Tibial artery (tissue), 4 donors: ENCODE measurements at regions not wholly inside any gene's neighbourhood (a gene's known extent, or its start where the extent isn't known, plus 50 kb on each side); places are given as distances from the start of the nearest gene placed in this dataset.
"Not testable (repeated sequence)": the region's sequence is repeated elsewhere in the genome, so short reads cannot be mapped to it uniquely, and the experiment has no call there.

Experiments
- DNase-seq, 2 donors: peaks; one replicate each; pipeline ENCODE4 v3.0.0-alpha.2; 2019
- H3K27ac ChIP-seq, 2 donors: fragments of 200-600 bp; sonication (generic) in 1 of 2; 1 replicate in 1 of 2; 2 replicates in 1 of 2; pipeline ENCODE4 v1.5.1; 2018 to 2019; ENCODE audit warnings: mild to moderate bottlenecking in 1 of 2
- H3K27me3 ChIP-seq, 2 donors: fragments of 200-600 bp; sonication (generic) in 1 of 2; one replicate each; pipeline versions ENCODE4 v1.5.1 to v1.6.0; 2016 to 2019
- H3K36me3 ChIP-seq, 3 donors: fragments of 200-600 bp; sonication (generic) in 2 of 3; one replicate each; pipeline ENCODE4 v1.5.1; 2016 to 2019; ENCODE audit warnings: mild to moderate bottlenecking in 2 of 3
- H3K4me1 ChIP-seq, 4 donors: fragments of 200-600 bp; sonication (generic) in 2 of 4; 1 replicate in 3 of 4; 2 replicates in 1 of 4; pipeline ENCODE4 v1.5.1; 2016 to 2019
- H3K4me3 ChIP-seq, 2 donors: fragments of 200-600 bp; sonication (generic) in 1 of 2; 1 replicate in 1 of 2; 2 replicates in 1 of 2; pipeline ENCODE4 v1.5.1; 2018 to 2019; ENCODE audit warnings: mild to moderate bottlenecking in 2 of 2
- H3K9me3 ChIP-seq, 3 donors: fragments of 200-600 bp; sonication (generic) in 1 of 3; one replicate each; pipeline ENCODE4 v1.5.1; 2016 to 2019
- intact Hi-C: fragments of 100-400 bp; cut with DNase I; formaldehyde crosslinking; loops from one replicate; pipeline ENCODE4 v1.15.0; 2023; ENCODE audit warnings: low total_unique reads
- TF ChIP-seq, protein P1 (sequence below), 2 experiments: fragments of 200-600 bp in 1 of 2; fragments of 450-650 bp in 1 of 2; IDR thresholded peaks; one replicate each; pipeline ENCODE4 v1.5.1; 2017 to 2019; ENCODE audit warnings: antibody characterized with exemption in 2 of 2, mild to moderate bottlenecking in 1 of 2, moderate library complexity in 1 of 2

DNA sequence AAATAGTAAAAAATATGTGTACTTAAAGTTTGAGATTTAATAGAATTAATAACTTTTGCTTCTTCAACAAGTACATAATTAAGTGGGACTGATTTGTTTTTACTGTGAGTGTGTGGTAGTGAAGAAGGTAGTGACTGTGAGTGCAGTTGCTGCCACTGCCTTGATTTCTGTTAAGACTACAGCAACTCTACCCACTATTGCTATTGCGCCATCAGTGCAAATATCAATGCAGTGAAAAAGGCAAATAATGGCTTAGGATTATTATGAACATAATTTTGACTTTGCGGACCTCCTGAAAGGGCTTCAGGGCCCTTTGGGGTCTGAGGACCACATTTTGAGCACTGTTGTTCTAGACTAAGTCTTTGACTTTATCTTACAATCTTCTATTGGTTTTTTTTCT lies 112.0 kb upstream of the PITX1 start:
- TF ChIP-seq, protein P1, sequence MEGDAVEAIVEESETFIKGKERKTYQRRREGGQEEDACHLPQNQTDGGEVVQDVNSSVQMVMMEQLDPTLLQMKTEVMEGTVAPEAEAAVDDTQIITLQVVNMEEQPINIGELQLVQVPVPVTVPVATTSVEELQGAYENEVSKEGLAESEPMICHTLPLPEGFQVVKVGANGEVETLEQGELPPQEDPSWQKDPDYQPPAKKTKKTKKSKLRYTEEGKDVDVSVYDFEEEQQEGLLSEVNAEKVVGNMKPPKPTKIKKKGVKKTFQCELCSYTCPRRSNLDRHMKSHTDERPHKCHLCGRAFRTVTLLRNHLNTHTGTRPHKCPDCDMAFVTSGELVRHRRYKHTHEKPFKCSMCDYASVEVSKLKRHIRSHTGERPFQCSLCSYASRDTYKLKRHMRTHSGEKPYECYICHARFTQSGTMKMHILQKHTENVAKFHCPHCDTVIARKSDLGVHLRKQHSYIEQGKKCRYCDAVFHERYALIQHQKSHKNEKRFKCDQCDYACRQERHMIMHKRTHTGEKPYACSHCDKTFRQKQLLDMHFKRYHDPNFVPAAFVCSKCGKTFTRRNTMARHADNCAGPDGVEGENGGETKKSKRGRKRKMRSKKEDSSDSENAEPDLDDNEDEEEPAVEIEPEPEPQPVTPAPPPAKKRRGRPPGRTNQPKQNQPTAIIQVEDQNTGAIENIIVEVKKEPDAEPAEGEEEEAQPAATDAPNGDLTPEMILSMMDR (IDR thresholded peaks at IDR 0.05) = no peak
- no peaks in the 10 kb centered on the region for H3K9me3 ChIP-seq
- DNase-seq = no peak
- H3K4me3 ChIP-seq = no peak overlapping the region
- no peaks in the 10 kb centered on the region for H3K4me1 ChIP-seq
- H3K27ac ChIP-seq = no peak overlapping the region
- no peaks in the 10 kb centered on the region for H3K36me3 ChIP-seq
- H3K27me3 ChIP-seq = no peaks in the 10 kb centered on the region
- intact Hi-C loops = no loop called here

DNA sequence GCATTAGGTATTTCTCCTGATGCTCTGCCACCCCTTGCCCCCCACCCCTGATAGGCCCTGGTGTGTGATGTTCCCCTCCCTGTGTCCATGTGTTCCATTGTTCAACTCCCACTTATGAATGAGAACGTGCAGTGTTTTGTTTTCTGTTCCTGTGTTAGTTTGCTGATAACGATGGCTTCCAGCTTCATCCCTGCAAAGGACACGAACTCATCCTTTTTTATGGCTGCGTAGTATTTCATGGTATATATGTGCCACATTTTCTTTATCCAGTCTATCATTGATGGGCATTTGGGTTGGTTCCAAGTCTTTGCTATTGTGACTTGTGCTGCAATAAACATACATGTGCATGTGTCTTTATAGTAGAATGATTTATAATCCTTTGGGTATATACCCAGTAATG lies 109.7 kb upstream of the PITX1 start:
- H3K27ac ChIP-seq, H3K27me3 ChIP-seq, intact Hi-C loops, H3K4me1 ChIP-seq, H3K4me3 ChIP-seq, H3K36me3 ChIP-seq, H3K9me3 ChIP-seq: not testable (repeated sequence)
- DNase-seq = peak in 1 of 2 donors; percentile 25

DNA sequence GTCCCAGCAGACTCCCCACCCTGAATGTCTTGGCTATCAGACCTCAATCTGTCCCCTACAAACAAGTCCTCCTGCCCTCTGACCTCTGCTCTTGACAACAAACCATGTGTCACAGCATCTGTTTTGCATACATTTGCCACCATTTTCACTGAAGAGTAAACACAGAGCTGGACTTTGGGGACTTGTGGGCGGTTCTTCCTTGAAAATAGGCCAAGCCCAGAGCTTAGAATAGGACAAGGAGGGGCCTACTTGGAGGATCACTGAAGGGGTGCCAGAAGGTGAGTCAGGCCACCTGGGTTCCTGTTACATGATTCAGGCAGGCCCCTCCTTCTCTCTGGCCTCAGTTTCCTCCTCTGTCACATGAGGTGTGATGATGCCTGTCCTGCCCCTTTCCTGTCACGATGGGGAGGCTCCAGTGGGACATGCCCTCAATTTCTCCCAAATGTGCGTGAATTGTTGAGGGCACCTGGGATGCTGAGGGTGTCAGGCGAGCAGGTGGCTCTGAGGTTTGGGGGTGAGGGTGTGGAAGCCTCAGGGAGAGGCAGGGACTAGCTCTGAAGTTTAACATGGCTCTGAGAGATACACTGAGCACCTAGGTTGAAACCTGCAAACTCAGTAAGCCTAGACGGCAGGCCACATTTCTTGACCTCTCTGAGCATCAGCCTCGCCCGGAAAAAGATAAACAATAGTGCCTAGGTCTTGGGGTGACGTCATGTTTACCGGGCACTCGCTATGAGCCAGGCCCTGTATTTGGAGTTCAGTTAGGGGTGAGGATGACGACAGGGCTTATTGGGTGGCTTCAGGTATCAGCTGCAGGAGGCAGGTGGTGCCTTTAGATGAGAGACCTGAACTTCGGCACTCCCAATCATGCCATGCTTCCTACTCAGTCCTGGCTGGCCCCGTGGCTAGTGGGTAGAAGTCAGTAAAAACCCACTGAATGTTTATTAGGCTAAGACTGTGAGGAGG lies 107.6 kb upstream of the PITX1 start:
- no peaks in the 10 kb centered on the region for H3K9me3 ChIP-seq
- no peaks in the 10 kb centered on the region for H3K27me3 ChIP-seq
- H3K4me3 ChIP-seq = no peak overlapping the region
- no peaks in the 10 kb centered on the region for H3K4me1 ChIP-seq
- no peak overlapping the region for H3K27ac ChIP-seq
- peak in 1 of 2 donors; percentile 54 for DNase-seq
- TF ChIP-seq, protein P1 (IDR thresholded peaks at IDR 0.05) = no peak
- intact Hi-C loops = no loop called here
- H3K36me3 ChIP-seq = no peaks in the 10 kb centered on the region

DNA sequence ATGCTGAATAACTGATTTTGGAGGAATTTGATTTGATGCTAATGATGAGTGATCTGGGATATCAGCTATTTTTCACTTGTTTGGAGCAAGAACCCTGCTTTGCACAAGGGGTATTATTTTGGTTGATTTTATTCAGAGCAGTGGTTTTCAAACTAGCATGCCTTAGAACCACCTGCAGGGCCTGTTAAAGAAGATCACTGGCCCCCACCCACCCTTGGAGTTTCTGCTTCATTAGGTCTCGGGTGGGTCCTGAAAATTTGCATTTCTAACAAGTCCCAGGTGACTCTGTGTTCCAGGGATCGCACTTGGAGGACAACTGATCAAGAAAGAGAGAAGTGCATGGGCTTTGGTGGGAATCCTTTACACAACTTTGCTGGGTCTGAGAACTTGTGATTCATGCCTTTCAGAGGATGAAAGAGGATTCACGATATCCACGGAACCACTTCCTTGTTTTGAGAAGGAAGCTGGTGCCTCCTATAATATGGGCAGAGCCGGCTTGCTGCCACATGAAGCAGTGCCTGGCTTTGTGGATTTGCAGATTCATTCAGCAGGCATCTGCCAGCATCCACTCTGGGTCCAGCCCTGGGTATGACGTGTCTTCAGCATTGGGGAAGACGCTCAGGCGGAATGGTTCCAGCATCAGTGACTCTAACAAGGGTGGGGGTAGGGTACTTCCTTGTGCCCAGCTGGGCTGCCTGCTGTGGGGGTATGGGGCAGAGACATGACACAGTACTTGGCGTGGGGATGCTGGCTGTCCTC lies 106.6 kb upstream of the PITX1 start:
- H3K27me3 ChIP-seq = no peaks in the 10 kb centered on the region

DNA sequence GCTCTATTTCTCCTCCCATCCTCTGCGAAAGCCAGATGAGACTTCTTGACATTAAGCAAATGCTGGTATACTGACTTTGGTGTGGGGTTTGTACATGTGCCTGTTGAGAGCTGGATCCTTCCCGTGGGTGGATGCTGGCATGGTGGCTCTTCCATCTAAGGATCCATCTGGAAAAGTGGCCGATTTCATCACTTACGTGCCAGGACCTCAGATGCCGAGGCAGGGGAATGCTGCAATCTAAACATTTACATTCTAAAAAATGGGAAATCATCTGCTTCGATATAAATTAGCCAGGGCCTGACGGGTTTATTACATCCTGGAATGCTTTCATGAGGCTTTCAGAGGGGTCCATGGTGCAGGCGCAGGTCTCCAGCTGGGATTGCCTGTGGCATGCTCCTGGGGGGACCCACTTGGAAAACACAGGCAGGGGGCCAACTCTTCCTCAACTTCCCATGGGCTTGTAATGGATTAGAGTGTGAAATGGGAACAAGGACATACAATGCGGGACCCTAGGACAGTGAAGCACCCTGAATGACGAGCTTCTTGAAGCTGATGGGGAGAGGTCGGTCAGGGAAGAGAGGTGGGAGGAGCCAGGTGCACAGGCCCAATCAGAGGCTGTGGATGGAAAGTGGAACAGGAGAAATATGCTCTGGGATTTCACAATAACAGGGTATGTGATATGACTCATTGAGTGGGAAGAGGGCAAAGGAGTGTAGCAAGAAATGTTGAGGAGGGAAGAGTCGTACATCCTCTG lies 105.5 kb upstream of the PITX1 start:
- peak in 1 of 2 donors; percentile 45 for DNase-seq
- TF ChIP-seq, protein P1 (IDR thresholded peaks at IDR 0.05) = no peak

More for the DNA sequence above, 106.6 kb upstream of the PITX1 start:
- no peaks in the 10 kb centered on the region for H3K9me3 ChIP-seq
- no peaks in the 10 kb centered on the region for H3K36me3 ChIP-seq
- peak; percentile 34 to 67 for DNase-seq
- TF ChIP-seq, protein P1 (IDR thresholded peaks at IDR 0.05) = no peak
- intact Hi-C loops = no loop called here
- no peaks in the 10 kb centered on the region for H3K4me1 ChIP-seq
- no peak overlapping the region for H3K27ac ChIP-seq
- no peak overlapping the region for H3K4me3 ChIP-seq

More for the DNA sequence above, 105.5 kb upstream of the PITX1 start:
- Histone ChIP-seq H3K36me3 (no peaks in the 10 kb centered on the region), H3K4me1 (no peaks in the 10 kb centered on the region), H3K9me3 (no peaks in the 10 kb centered on the region), H3K27ac (no peak overlapping the region), H3K4me3 (no peak overlapping the region), H3K27me3 (no peaks in the 10 kb centered on the region)
- intact Hi-C loops = no loop called here
